ENCODE measurements at regions not wholly inside any gene's neighbourhood (a gene's known extent, or its start where the extent isn't known, plus 50 kb on each side); places are given as distances from the start of the nearest gene placed in this dataset.

- no peaks in the 10 kb centered on the region for H3K4me1 ChIP-seq (ENCODE audit: control insufficient read depth in 5 of 5, insufficient read depth in 5 of 5, low read length in 5 of 5)
- no peaks in the 10 kb centered on the region for H3K27me3 ChIP-seq (ENCODE audit: control insufficient read depth in 3 of 3, insufficient read depth in 3 of 3, low read length in 2 of 3)
- H3K27ac ChIP-seq (ENCODE audit: low read depth in 1 of 2, low read length in 1 of 2) = no peak overlapping the region
- no peaks in the 10 kb centered on the region for H3K36me3 ChIP-seq (ENCODE audit: control insufficient read depth in 4 of 4, insufficient read depth in 4 of 4, low read length in 4 of 4)
- no peak for ATAC-seq (ENCODE audit: insufficient read depth, low FRiP score)
- TF ChIP-seq, protein P1, sequence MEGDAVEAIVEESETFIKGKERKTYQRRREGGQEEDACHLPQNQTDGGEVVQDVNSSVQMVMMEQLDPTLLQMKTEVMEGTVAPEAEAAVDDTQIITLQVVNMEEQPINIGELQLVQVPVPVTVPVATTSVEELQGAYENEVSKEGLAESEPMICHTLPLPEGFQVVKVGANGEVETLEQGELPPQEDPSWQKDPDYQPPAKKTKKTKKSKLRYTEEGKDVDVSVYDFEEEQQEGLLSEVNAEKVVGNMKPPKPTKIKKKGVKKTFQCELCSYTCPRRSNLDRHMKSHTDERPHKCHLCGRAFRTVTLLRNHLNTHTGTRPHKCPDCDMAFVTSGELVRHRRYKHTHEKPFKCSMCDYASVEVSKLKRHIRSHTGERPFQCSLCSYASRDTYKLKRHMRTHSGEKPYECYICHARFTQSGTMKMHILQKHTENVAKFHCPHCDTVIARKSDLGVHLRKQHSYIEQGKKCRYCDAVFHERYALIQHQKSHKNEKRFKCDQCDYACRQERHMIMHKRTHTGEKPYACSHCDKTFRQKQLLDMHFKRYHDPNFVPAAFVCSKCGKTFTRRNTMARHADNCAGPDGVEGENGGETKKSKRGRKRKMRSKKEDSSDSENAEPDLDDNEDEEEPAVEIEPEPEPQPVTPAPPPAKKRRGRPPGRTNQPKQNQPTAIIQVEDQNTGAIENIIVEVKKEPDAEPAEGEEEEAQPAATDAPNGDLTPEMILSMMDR (IDR thresholded peaks at IDR 0.05; ENCODE audit: control extremely low read depth, extremely low read depth) = no peak
- H3K4me3 ChIP-seq = no peak overlapping the region
- 97 to 100% methylated on average over 5 of the region's 5 CpGs for WGBS, 2 donors
- DNase-seq = no peak
- H3K9me3 ChIP-seq (ENCODE audit: control insufficient read depth in 4 of 4, insufficient read depth in 3 of 4, low read length in 3 of 4) = peaks cover 0 to 6% (median 2%) of the 10 kb centered on the region in 4 donors
- H3K9ac ChIP-seq (ENCODE audit: insufficient read depth in 1 of 2, low read length in 2 of 2) = no peak overlapping the region
These were observed 199.5 kb downstream of the GASK1B start for GRCh38 chr4:157973297-157973696.

DNA sequence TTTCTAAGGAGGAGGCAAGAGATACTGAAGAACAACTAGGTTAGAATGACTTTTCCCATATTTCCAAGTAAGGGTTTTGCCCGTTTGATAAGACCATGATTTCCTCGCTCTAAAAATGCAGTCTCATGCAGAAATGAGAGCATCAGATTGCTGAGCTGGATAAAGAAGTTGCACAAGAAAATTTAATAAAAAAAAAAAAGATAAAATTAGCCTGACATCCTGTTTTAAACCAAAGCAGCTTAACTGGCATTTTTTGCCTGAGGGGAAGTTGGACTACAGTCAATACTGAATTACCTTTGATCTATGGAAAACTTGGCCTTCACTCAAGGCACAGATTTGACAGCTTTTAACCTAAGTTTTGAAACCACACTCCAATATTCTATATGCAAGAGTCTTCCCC, 208.4 kb downstream of the GASK1B start:
- Histone ChIP-seq H3K36me3 (ENCODE audit: control insufficient read depth in 4 of 4, insufficient read depth in 4 of 4, low read length in 4 of 4) (no peaks in the 10 kb centered on the region), H3K9me3 (ENCODE audit: control insufficient read depth in 4 of 4, insufficient read depth in 3 of 4, low read length in 3 of 4) (no peaks in the 10 kb centered on the region), H3K9ac (ENCODE audit: insufficient read depth in 1 of 2, low read length in 2 of 2) (no peak overlapping the region), H3K4me1 (ENCODE audit: control insufficient read depth in 5 of 5, insufficient read depth in 5 of 5, low read length in 5 of 5) (no peaks in the 10 kb centered on the region), H3K27ac (ENCODE audit: low read depth in 1 of 2, low read length in 1 of 2) (no peak overlapping the region), H3K4me3 (no peak overlapping the region), H3K27me3 (ENCODE audit: control insufficient read depth in 3 of 3, insufficient read depth in 3 of 3, low read length in 2 of 3) (no peaks in the 10 kb centered on the region)
- WGBS, 2 donors = 53 to 56% methylated on average over 2 of the region's 2 CpGs
- DNase-seq (no peak), ATAC-seq (ENCODE audit: insufficient read depth, low FRiP score) (no peak)
- TF ChIP-seq, protein P1 (IDR thresholded peaks at IDR 0.05; ENCODE audit: control extremely low read depth, extremely low read depth) = no peak

DNA sequence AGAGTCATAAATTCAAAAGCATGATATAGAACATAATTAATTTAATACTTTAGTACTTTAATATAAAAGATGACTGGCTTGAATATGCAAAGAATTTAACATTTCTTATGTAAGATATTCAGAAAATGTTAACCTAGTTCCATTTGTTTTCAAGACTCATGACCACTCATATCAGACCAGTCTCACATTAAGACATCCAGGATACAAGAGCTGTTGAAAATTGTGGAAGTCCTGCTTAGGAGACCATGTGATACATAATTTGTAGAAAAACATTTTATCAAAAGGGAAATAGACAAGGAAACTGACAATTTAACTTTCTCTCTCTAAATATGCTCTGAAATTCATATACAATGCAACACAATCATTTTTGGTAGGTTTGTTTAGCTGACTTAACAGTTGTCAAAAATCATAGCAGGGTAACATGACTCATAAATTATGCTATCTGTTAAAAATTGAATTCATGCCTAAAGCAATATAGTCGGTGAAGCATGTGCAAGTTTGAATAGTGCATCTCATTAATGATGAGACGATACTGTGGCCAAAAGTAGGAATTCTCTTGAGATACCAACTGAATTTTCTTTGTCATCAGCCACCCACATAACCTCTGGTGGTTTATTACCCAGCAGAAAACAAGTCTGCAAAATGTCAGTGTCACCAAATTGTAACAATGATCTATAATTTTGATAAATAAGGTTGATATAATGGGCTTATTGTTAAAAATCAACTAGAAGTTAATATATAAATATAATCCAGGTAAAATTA, 211.4 kb downstream of the GASK1B start:
- TF ChIP-seq, protein P1 (IDR thresholded peaks at IDR 0.05; ENCODE audit: control extremely low read depth, extremely low read depth) = no peak
- Histone ChIP-seq H3K27ac (ENCODE audit: low read depth in 1 of 2, low read length in 1 of 2) (no peak overlapping the region), H3K9ac (ENCODE audit: insufficient read depth in 1 of 2, low read length in 2 of 2) (no peak overlapping the region), H3K27me3 (ENCODE audit: control insufficient read depth in 3 of 3, insufficient read depth in 3 of 3, low read length in 2 of 3) (no peaks in the 10 kb centered on the region), H3K36me3 (ENCODE audit: control insufficient read depth in 4 of 4, insufficient read depth in 4 of 4, low read length in 4 of 4) (no peaks in the 10 kb centered on the region), H3K4me1 (ENCODE audit: control insufficient read depth in 5 of 5, insufficient read depth in 5 of 5, low read length in 5 of 5) (no peaks in the 10 kb centered on the region), H3K4me3 (no peak overlapping the region), H3K9me3 (ENCODE audit: control insufficient read depth in 4 of 4, insufficient read depth in 3 of 4, low read length in 3 of 4) (no peaks in the 10 kb centered on the region)
- DNase-seq = no peak
- 75 to 86% methylated on average over 2 of the region's 2 CpGs for WGBS, 2 donors
- no peak for ATAC-seq (ENCODE audit: insufficient read depth, low FRiP score)

DNA sequence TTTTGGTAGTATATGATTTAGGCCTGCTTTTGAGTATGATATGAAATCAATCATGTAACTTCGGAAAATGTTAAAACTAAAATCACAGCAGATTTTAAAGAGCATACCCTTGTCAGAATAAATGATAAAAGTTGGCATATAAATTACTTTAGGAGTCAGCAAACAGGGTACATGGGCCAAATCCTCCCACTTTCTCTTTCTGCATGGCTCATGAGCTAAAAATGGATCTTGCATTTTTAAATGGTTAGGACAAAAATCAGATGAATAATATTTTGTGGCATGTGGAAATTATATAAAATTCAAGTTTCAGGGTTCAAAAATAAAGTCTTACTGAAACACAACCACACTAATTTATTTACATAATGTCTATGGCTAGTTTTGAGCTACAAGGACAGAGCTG, 214.9 kb downstream of the GASK1B start:
- no peaks in the 10 kb centered on the region for H3K36me3 ChIP-seq (ENCODE audit: control insufficient read depth in 4 of 4, insufficient read depth in 4 of 4, low read length in 4 of 4)
- H3K27ac ChIP-seq (ENCODE audit: low read depth in 1 of 2, low read length in 1 of 2) = no peak overlapping the region
- DNase-seq (no peak), ATAC-seq (ENCODE audit: insufficient read depth, low FRiP score) (no peak)
- WGBS, 2 donors = 89 to 94% methylated on average over 1 of the region's 1 CpG
- no peak overlapping the region for H3K9ac ChIP-seq (ENCODE audit: insufficient read depth in 1 of 2, low read length in 2 of 2)
- H3K9me3 ChIP-seq (ENCODE audit: control insufficient read depth in 4 of 4, insufficient read depth in 3 of 4, low read length in 3 of 4) = no peaks in the 10 kb centered on the region
- TF ChIP-seq, protein P1 (IDR thresholded peaks at IDR 0.05; ENCODE audit: control extremely low read depth, extremely low read depth) = no peak
- no peaks in the 10 kb centered on the region for H3K27me3 ChIP-seq (ENCODE audit: control insufficient read depth in 3 of 3, insufficient read depth in 3 of 3, low read length in 2 of 3)
- no peak overlapping the region for H3K4me3 ChIP-seq
- no peaks in the 10 kb centered on the region for H3K4me1 ChIP-seq (ENCODE audit: control insufficient read depth in 5 of 5, insufficient read depth in 5 of 5, low read length in 5 of 5)

Measured in lung (tissue), 11 donors.